ENCODE measurements at regions not wholly inside any gene's neighbourhood (a gene's known extent, or its start where the extent isn't known, plus 50 kb on each side); places are given as distances from the start of the nearest gene placed in this dataset.

- TF ChIP-seq, protein P1, sequence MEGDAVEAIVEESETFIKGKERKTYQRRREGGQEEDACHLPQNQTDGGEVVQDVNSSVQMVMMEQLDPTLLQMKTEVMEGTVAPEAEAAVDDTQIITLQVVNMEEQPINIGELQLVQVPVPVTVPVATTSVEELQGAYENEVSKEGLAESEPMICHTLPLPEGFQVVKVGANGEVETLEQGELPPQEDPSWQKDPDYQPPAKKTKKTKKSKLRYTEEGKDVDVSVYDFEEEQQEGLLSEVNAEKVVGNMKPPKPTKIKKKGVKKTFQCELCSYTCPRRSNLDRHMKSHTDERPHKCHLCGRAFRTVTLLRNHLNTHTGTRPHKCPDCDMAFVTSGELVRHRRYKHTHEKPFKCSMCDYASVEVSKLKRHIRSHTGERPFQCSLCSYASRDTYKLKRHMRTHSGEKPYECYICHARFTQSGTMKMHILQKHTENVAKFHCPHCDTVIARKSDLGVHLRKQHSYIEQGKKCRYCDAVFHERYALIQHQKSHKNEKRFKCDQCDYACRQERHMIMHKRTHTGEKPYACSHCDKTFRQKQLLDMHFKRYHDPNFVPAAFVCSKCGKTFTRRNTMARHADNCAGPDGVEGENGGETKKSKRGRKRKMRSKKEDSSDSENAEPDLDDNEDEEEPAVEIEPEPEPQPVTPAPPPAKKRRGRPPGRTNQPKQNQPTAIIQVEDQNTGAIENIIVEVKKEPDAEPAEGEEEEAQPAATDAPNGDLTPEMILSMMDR (IDR thresholded peaks at IDR 0.05 in 2 of 3, conservative IDR thresholded peaks at IDR 0.05 in 1 of 3; ENCODE audit: borderline replicate concordance in 1 of 3, insufficient read depth in 1 of 3, low read depth in 2 of 3, low read length in 2 of 3), result no peak
- TF ChIP-seq ELF1 (IDR thresholded peaks at IDR 0.05; ENCODE audit: borderline replicate concordance, low read depth), result no peak
- TF ChIP-seq RAD21 (IDR thresholded peaks at IDR 0.05; ENCODE audit: low read depth), result no peak
- TF ChIP-seq ZNF274 (IDR thresholded peaks at IDR 0.05; ENCODE audit: low read depth, low read length), result no peak
- TF ChIP-seq, protein P2, sequence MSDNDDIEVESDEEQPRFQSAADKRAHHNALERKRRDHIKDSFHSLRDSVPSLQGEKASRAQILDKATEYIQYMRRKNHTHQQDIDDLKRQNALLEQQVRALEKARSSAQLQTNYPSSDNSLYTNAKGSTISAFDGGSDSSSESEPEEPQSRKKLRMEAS (IDR thresholded peaks at IDR 0.05), result no peak
- no peak for TF ChIP-seq YY1 (IDR thresholded peaks at IDR 0.05; ENCODE audit: extremely low read depth, insufficient replicate concordance, low read depth, low read length)
- no peak for TF ChIP-seq EGR1 (IDR thresholded peaks at IDR 0.05; ENCODE audit: low read depth)
- TF ChIP-seq SIN3A (IDR thresholded peaks at IDR 0.05; ENCODE audit: low read depth), result no peak
- no peak for TF ChIP-seq ZFX (IDR thresholded peaks at IDR 0.05)
Observed at GRCh38 chr18:11305507-11305906, 156.1 kb upstream of the PIEZO2 start.

Data from HCT116 (cell line).